Nephron progenitor cell (in vitro differentiated cells): ENCODE measurements at regions not wholly inside any gene's neighbourhood (a gene's known extent, or its start where the extent isn't known, plus 50 kb on each side); places are given as distances from the start of the nearest gene placed in this dataset.
A peak's percentile ranks its signal among the peaks of the same experiment; 100 is the strongest.

ENCODE experiments used
- DNase-seq: peaks from one replicate; pipeline ENCODE4 v3.0.0; 2021
- H3K27ac Mint-ChIP-seq: 2 replicates; pipeline ENCODE4 v1.8.0; 2021; ENCODE audit warnings: mild to moderate bottlenecking, moderate library complexity, mixed read lengths
- H3K27me3 Mint-ChIP-seq: 2 replicates; pipeline ENCODE4 v1.8.0; 2021; ENCODE audit warnings: mild to moderate bottlenecking, low read depth, mixed read lengths; ENCODE audit not compliant: poor library complexity
- H3K36me3 Mint-ChIP-seq: 2 replicates; pipeline ENCODE4 v1.8.0; 2021; ENCODE audit warnings: low read depth, mixed read lengths
- H3K4me1 Mint-ChIP-seq: 2 replicates; pipeline ENCODE4 v1.8.0; 2021; ENCODE audit warnings: mixed read lengths
- H3K4me3 Mint-ChIP-seq: 2 replicates; pipeline ENCODE4 v1.8.0; 2021; ENCODE audit warnings: mild to moderate bottlenecking, moderate library complexity, mixed read lengths
- H3K9me3 Mint-ChIP-seq: 2 replicates; pipeline ENCODE4 v1.8.0; 2021; ENCODE audit warnings: mild to moderate bottlenecking, moderate library complexity, mixed read lengths
- TF ChIP-seq, protein P1 (sequence below): fragments of 200-600 bp; sonication (generic); IDR thresholded peaks from 2 replicates; pipeline ENCODE4 v1.5.0; 2021; ENCODE audit warnings: antibody characterized with exemption

GRCh38 chr1:13970631-13971247 is 270.8 kb downstream of the PRDM2 start:
- peaks cover 15% of the 10 kb centered on the region for H3K27me3 Mint-ChIP-seq
- H3K36me3 Mint-ChIP-seq = no peaks in the 10 kb centered on the region
- no peak overlapping the region for H3K27ac Mint-ChIP-seq
- no peak overlapping the region for H3K4me3 Mint-ChIP-seq
- DNase-seq = no peak
- H3K4me1 Mint-ChIP-seq = peaks cover 4% of the 10 kb centered on the region
- TF ChIP-seq, protein P1, sequence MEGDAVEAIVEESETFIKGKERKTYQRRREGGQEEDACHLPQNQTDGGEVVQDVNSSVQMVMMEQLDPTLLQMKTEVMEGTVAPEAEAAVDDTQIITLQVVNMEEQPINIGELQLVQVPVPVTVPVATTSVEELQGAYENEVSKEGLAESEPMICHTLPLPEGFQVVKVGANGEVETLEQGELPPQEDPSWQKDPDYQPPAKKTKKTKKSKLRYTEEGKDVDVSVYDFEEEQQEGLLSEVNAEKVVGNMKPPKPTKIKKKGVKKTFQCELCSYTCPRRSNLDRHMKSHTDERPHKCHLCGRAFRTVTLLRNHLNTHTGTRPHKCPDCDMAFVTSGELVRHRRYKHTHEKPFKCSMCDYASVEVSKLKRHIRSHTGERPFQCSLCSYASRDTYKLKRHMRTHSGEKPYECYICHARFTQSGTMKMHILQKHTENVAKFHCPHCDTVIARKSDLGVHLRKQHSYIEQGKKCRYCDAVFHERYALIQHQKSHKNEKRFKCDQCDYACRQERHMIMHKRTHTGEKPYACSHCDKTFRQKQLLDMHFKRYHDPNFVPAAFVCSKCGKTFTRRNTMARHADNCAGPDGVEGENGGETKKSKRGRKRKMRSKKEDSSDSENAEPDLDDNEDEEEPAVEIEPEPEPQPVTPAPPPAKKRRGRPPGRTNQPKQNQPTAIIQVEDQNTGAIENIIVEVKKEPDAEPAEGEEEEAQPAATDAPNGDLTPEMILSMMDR = no peak
- H3K9me3 Mint-ChIP-seq = peaks cover 17% of the 10 kb centered on the region

- Mint-ChIP-seq H3K27me3 (peaks cover 14% of the 10 kb centered on the region), H3K36me3 (no peaks in the 10 kb centered on the region), H3K4me3 (no peak overlapping the region), H3K4me1 (no peaks in the 10 kb centered on the region), H3K27ac (no peak overlapping the region), H3K9me3 (peaks cover 15% of the 10 kb centered on the region)
- DNase-seq = no peak
- TF ChIP-seq, protein P1 = no peak
Measured at GRCh38 chr1:13976485-13976884, 276.5 kb downstream of the PRDM2 start.

DNA sequence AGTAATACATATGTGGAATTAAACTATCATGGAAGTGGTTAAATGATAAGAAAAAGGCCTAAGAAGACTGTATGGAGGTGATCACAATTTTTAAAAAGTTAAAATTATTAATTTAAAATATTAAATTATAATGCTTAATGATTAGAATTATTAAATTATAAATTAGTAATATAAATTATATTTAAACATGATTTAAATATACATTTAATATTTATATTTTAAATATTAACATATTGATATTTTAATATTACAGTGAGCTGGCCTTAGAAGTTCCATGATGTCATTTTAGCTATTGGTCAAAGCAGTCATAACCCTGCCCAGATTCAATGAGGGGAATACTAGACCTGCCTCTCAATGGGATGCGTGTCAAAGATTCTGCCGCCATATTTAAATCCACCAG is 281.2 kb downstream of the PRDM2 start:
- DNase-seq = no peak
- TF ChIP-seq, protein P1 = no peak
- Mint-ChIP-seq H3K4me1 (no peaks in the 10 kb centered on the region), H3K4me3 (no peak overlapping the region), H3K27ac (no peak overlapping the region), H3K9me3 (peaks cover 29% of the 10 kb centered on the region), H3K36me3 (no peaks in the 10 kb centered on the region), H3K27me3 (peaks cover 3% of the 10 kb centered on the region)

GRCh38 chr1:13983393-13983792 is 283.4 kb downstream of the PRDM2 start:
- Mint-ChIP-seq H3K27me3 (peaks cover 6% of the 10 kb centered on the region), H3K36me3 (no peaks in the 10 kb centered on the region), H3K4me1 (no peaks in the 10 kb centered on the region), H3K4me3 (no peak overlapping the region), H3K9me3 (peaks cover 31% of the 10 kb centered on the region), H3K27ac (no peak overlapping the region)
- DNase-seq = no peak
- TF ChIP-seq, protein P1 = no peak

DNA sequence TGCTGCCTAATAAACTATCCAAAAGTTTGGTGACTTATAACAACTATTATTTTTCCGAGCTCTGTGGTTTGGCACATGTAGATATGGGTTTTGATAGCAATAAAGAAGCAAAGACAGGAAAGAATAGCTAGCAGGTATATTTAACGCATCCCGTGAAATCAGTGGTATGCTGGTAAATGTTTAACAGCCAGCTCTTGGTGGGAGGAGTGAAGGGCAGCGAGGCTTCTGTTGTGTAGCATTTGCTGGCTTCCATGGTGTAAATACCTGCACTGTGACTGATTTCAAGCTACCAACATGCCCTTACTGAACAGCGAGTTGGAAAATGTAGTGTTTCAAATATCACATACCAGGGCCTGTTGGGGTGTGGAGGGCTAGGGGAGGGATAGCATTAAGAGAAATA is 291.0 kb downstream of the PRDM2 start:
- no peak overlapping the region for H3K4me3 Mint-ChIP-seq
- H3K4me1 Mint-ChIP-seq = no peaks in the 10 kb centered on the region
- H3K27ac Mint-ChIP-seq = no peak overlapping the region
- TF ChIP-seq, protein P1 = no peak
- H3K27me3 Mint-ChIP-seq = peaks cover 4% of the 10 kb centered on the region
- peaks cover 16% of the 10 kb centered on the region for H3K9me3 Mint-ChIP-seq
- no peak for DNase-seq
- H3K36me3 Mint-ChIP-seq = no peaks in the 10 kb centered on the region

GRCh38 chr1:13992489-13993285 is 292.7 kb downstream of the PRDM2 start:
- H3K27me3 Mint-ChIP-seq = no peaks in the 10 kb centered on the region
- no peaks in the 10 kb centered on the region for H3K4me1 Mint-ChIP-seq
- H3K9me3 Mint-ChIP-seq = peaks cover 23% of the 10 kb centered on the region
- DNase-seq = no peak
- TF ChIP-seq, protein P1 = no peak
- H3K36me3 Mint-ChIP-seq = peaks cover 7% of the 10 kb centered on the region
- H3K27ac Mint-ChIP-seq = peak overlapping the region; percentile 52
- no peak overlapping the region for H3K4me3 Mint-ChIP-seq
